ENCODE measurements at regions not wholly inside any gene's neighbourhood (a gene's known extent, or its start where the extent isn't known, plus 50 kb on each side); places are given as distances from the start of the nearest gene placed in this dataset.
"Not testable (repeated sequence)": the region's sequence is repeated elsewhere in the genome, so short reads cannot be mapped to it uniquely, and the experiment has no call there.

- TF ChIP-seq CREB1 (CRISPR knock-in tag; IDR thresholded peaks at IDR 0.05) (no peak), CDX4 (CRISPR knock-in tag; IDR thresholded peaks at IDR 0.05; ENCODE audit: borderline replicate concordance) (no peak), MYBL2 (CRISPR knock-in tag; IDR thresholded peaks at IDR 0.05) (no peak), SMAD3 (CRISPR knock-in tag; IDR thresholded peaks at IDR 0.05; ENCODE audit: borderline replicate concordance) (no peak), ESRRA (CRISPR knock-in tag; IDR thresholded peaks at IDR 0.05; ENCODE audit: borderline replicate concordance) (no peak)
- TF ChIP-seq, protein P1, sequence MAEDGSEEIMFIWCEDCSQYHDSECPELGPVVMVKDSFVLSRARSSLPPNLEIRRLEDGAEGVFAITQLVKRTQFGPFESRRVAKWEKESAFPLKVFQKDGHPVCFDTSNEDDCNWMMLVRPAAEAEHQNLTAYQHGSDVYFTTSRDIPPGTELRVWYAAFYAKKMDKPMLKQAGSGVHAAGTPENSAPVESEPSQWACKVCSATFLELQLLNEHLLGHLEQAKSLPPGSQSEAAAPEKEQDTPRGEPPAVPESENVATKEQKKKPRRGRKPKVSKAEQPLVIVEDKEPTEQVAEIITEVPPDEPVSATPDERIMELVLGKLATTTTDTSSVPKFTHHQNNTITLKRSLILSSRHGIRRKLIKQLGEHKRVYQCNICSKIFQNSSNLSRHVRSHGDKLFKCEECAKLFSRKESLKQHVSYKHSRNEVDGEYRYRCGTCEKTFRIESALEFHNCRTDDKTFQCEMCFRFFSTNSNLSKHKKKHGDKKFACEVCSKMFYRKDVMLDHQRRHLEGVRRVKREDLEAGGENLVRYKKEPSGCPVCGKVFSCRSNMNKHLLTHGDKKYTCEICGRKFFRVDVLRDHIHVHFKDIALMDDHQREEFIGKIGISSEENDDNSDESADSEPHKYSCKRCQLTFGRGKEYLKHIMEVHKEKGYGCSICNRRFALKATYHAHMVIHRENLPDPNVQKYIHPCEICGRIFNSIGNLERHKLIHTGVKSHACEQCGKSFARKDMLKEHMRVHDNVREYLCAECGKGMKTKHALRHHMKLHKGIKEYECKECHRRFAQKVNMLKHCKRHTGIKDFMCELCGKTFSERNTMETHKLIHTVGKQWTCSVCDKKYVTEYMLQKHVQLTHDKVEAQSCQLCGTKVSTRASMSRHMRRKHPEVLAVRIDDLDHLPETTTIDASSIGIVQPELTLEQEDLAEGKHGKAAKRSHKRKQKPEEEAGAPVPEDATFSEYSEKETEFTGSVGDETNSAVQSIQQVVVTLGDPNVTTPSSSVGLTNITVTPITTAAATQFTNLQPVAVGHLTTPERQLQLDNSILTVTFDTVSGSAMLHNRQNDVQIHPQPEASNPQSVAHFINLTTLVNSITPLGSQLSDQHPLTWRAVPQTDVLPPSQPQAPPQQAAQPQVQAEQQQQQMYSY (CRISPR knock-in tag; IDR thresholded peaks at IDR 0.05), result no peak
- Mint-ChIP-seq H3K4me3 (no peak overlapping the region), H3K4me1 (peaks cover 7% of the 10 kb centered on the region), H3K27me3 (ENCODE audit: low read depth) (no peaks in the 10 kb centered on the region; the same call in 1 of the 2 replicates), H3K9me3 (peaks cover 14% of the 10 kb centered on the region), H3K36me3 (no peaks in the 10 kb centered on the region), H3K27ac (no peak overlapping the region)
- CTCF ChIA-PET, result no interaction called here
- ATAC-seq, result no peak
- POLR2A ChIA-PET, result no interaction called here
- no peak for DNase-seq (ENCODE audit: low spot score)
Measured at GRCh38 chr14:83913476-83913875, 1616.5 kb upstream of the FLRT2 start.

GRCh38 chr14:83918546-83918945 lies 1611.4 kb upstream of the FLRT2 start:
- Mint-ChIP-seq H3K9me3 (no peaks in the 10 kb centered on the region), H3K36me3 (no peaks in the 10 kb centered on the region), H3K4me3 (no peak overlapping the region), H3K27me3 (ENCODE audit: low read depth) (no peaks in the 10 kb centered on the region), H3K4me1 (peaks cover 5% of the 10 kb centered on the region), H3K27ac (no peak overlapping the region)
- DNase-seq (ENCODE audit: low spot score), result no peak
- TF ChIP-seq, protein P2, sequence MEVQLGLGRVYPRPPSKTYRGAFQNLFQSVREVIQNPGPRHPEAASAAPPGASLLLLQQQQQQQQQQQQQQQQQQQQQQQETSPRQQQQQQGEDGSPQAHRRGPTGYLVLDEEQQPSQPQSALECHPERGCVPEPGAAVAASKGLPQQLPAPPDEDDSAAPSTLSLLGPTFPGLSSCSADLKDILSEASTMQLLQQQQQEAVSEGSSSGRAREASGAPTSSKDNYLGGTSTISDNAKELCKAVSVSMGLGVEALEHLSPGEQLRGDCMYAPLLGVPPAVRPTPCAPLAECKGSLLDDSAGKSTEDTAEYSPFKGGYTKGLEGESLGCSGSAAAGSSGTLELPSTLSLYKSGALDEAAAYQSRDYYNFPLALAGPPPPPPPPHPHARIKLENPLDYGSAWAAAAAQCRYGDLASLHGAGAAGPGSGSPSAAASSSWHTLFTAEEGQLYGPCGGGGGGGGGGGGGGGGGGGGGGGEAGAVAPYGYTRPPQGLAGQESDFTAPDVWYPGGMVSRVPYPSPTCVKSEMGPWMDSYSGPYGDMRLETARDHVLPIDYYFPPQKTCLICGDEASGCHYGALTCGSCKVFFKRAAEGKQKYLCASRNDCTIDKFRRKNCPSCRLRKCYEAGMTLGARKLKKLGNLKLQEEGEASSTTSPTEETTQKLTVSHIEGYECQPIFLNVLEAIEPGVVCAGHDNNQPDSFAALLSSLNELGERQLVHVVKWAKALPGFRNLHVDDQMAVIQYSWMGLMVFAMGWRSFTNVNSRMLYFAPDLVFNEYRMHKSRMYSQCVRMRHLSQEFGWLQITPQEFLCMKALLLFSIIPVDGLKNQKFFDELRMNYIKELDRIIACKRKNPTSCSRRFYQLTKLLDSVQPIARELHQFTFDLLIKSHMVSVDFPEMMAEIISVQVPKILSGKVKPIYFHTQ (CRISPR knock-in tag; IDR thresholded peaks at IDR 0.05), result no peak
- no peak for TF ChIP-seq ZNF232 (CRISPR knock-in tag; IDR thresholded peaks at IDR 0.05)
- no peak for TF ChIP-seq IRF2 (CRISPR knock-in tag; IDR thresholded peaks at IDR 0.05; ENCODE audit: borderline replicate concordance, low read depth)
- ChIA-PET POLR2A (no interaction called here), CTCF (no interaction called here)
- no peak for ATAC-seq

- not testable (repeated sequence) for H3K27ac Mint-ChIP-seq
Measured at GRCh38 chr14:83919675-83920074, 1610.3 kb upstream of the FLRT2 start.

GRCh38 chr14:83923842-83924241 lies 1606.1 kb upstream of the FLRT2 start:
- H3K4me1 Mint-ChIP-seq, result 0 out of 2 replicates have a peak, but pooled peaks cover 3% of the 10 kb centered on the region
- CTCF ChIA-PET, result no interaction called here
- H3K9me3 Mint-ChIP-seq, result peaks cover 11% of the 10 kb centered on the region
- H3K36me3 Mint-ChIP-seq, result no peaks in the 10 kb centered on the region
- H3K4me3 Mint-ChIP-seq, result no peak overlapping the region
- DNase-seq (ENCODE audit: low spot score) (no peak), ATAC-seq (no peak)
- POLR2A ChIA-PET, result no interaction called here
- no peaks in the 10 kb centered on the region for H3K27me3 Mint-ChIP-seq (ENCODE audit: low read depth)
- no peak overlapping the region for H3K27ac Mint-ChIP-seq
- TF ChIP-seq ZNF532 (CRISPR knock-in tag; IDR thresholded peaks at IDR 0.05; ENCODE audit: borderline replicate concordance), result no peak
- no peak for TF ChIP-seq GABPB1 (CRISPR knock-in tag; IDR thresholded peaks at IDR 0.05)
- no peak for TF ChIP-seq NFE2L1 (CRISPR knock-in tag; IDR thresholded peaks at IDR 0.05)
- TF ChIP-seq, protein P3, sequence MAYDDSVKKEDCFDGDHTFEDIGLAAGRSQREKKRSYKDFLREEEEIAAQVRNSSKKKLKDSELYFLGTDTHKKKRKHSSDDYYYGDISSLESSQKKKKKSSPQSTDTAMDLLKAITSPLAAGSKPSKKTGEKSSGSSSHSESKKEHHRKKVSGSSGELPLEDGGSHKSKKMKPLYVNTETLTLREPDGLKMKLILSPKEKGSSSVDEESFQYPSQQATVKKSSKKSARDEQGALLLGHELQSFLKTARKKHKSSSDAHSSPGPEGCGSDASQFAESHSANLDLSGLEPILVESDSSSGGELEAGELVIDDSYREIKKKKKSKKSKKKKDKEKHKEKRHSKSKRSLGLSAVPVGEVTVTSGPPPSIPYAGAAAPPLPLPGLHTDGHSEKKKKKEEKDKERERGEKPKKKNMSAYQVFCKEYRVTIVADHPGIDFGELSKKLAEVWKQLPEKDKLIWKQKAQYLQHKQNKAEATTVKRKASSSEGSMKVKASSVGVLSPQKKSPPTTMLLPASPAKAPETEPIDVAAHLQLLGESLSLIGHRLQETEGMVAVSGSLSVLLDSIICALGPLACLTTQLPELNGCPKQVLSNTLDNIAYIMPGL (CRISPR knock-in tag; IDR thresholded peaks at IDR 0.05), result no peak
- TF ChIP-seq FOXK1 (CRISPR knock-in tag; IDR thresholded peaks at IDR 0.05), result no peak
- no peak for TF ChIP-seq ZNF232 (CRISPR knock-in tag; IDR thresholded peaks at IDR 0.05)
- no peak for TF ChIP-seq ZNF396 (CRISPR knock-in tag; IDR thresholded peaks at IDR 0.05; ENCODE audit: borderline replicate concordance)
- no peak for TF ChIP-seq ETV6 (CRISPR knock-in tag; IDR thresholded peaks at IDR 0.05)

More at GRCh38 chr14:83919675-83920074, 1610.3 kb upstream of the FLRT2 start:
- H3K4me1 Mint-ChIP-seq; H3K4me3 Mint-ChIP-seq; H3K27me3 Mint-ChIP-seq (ENCODE audit: low read depth); CTCF ChIA-PET; ATAC-seq; H3K36me3 Mint-ChIP-seq; DNase-seq (ENCODE audit: low spot score); H3K9me3 Mint-ChIP-seq: not testable (repeated sequence)
- POLR2A ChIA-PET, result interaction anchor here (0.6 to 0.7 kb wide), 2 partner anchors 37 to 577 kb away, joined by 3 to 7 read pairs; no protein-coding TSS in a partner anchor

All from WTC11 (cell line).